Hematopoietic multipotent progenitor cell treated with erythropoietin and hydrocortisone succinate and interleukin-3 and kit ligand, for 15 days (in vitro differentiated cells): ENCODE measurements at regions not wholly inside any gene's neighbourhood (a gene's known extent, or its start where the extent isn't known, plus 50 kb on each side); places are given as distances from the start of the nearest gene placed in this dataset.
A peak's percentile ranks its signal among the peaks of the same experiment; 100 is the strongest.

Experiments used
- DNase-seq: peaks from one replicate; pipeline ENCODE4 v3.0.0-alpha.2; 2015; ENCODE audit warnings: low spot score

GRCh38 chr4:184310171-184310567, 92.5 kb upstream of the ENPP6 start:
- peak; percentile 41 for DNase-seq

GRCh38 chr4:184309241-184310170, 91.8 kb upstream of the ENPP6 start:
- DNase-seq, result no peak

GRCh38 chr4:184306949-184307348, 89.3 kb upstream of the ENPP6 start:
- DNase-seq, result no peak

- DNase-seq, result no peak
These were observed 88.8 kb upstream of the ENPP6 start for GRCh38 chr4:184306470-184306869.

- no peak for DNase-seq
These were observed 83.1 kb upstream of the ENPP6 start for GRCh38 chr4:184300816-184301215.

- DNase-seq, result no peak
These were observed 80.6 kb upstream of the ENPP6 start for GRCh38 chr4:184298254-184298653.

- no peak for DNase-seq
These were observed 77.5 kb upstream of the ENPP6 start for GRCh38 chr4:184295206-184295605.

- no peak for DNase-seq
These were observed 77.0 kb upstream of the ENPP6 start for GRCh38 chr4:184294606-184295133.

GRCh38 chr4:184293552-184293951, 75.9 kb upstream of the ENPP6 start:
- DNase-seq, result no peak

GRCh38 chr4:184292877-184293276, 75.2 kb upstream of the ENPP6 start:
- no peak for DNase-seq

GRCh38 chr4:184292465-184292867, 74.8 kb upstream of the ENPP6 start:
- no peak for DNase-seq

- no peak for DNase-seq
These were observed 71.5 kb upstream of the ENPP6 start for GRCh38 chr4:184289179-184289535.

- DNase-seq, result no peak
These were observed 70.9 kb upstream of the ENPP6 start for GRCh38 chr4:184288451-184289178.

- no peak for DNase-seq
These were observed 70.1 kb upstream of the ENPP6 start for GRCh38 chr4:184287697-184288255.

- no peak for DNase-seq
These were observed 68.7 kb upstream of the ENPP6 start for GRCh38 chr4:184286358-184286757.

GRCh38 chr4:184284742-184285141, 67.1 kb upstream of the ENPP6 start:
- no peak for DNase-seq

GRCh38 chr4:184284336-184284690, 66.6 kb upstream of the ENPP6 start:
- DNase-seq, result no peak

GRCh38 chr4:184283659-184284335, 66.1 kb upstream of the ENPP6 start:
- DNase-seq, result no peak

- DNase-seq, result no peak
These were observed 65.4 kb upstream of the ENPP6 start for GRCh38 chr4:184282895-184283654.

- no peak for DNase-seq
These were observed 64.6 kb upstream of the ENPP6 start for GRCh38 chr4:184282251-184282713.
